GM12878 (cell line): ENCODE measurements at regions not wholly inside any gene's neighbourhood (a gene's known extent, or its start where the extent isn't known, plus 50 kb on each side); places are given as distances from the start of the nearest gene placed in this dataset.

Experiments
- EGR1 ChIP-seq, 2 experiments: IDR thresholded peaks; 1 replicate in 1 of 2; 2 replicates in 1 of 2; pipeline ENCODE4 v1.6.1; 2011 to 2012; ENCODE audit warnings: low read depth in 2 of 2, low read length in 2 of 2, borderline replicate concordance in 1 of 2, mild to moderate bottlenecking in 1 of 2, moderate library complexity in 1 of 2
- EP300 ChIP-seq, 2 experiments: fragments of 150-350 bp in 1 of 2; IDR thresholded peaks; 2 replicates each; pipeline ENCODE4 v1.6.1; 2011 to 2012; ENCODE audit warnings: low read depth in 2 of 2, low read length in 2 of 2, borderline replicate concordance in 1 of 2, improper control_type of control experiment in 1 of 2, inconsistent platforms in 1 of 2; ENCODE audit not compliant: control insufficient read depth in 1 of 2
- GATAD2B ChIP-seq: fragments of 450-650 bp; conservative IDR thresholded peaks from 2 replicates; pipeline ENCODE4 v1.6.1; 2017; ENCODE audit warnings: low read depth, mild to moderate bottlenecking, moderate library complexity
- HDAC6 ChIP-seq: fragments of 200-600 bp; sonication (generic); IDR thresholded peaks from one replicate; pipeline ENCODE4 v1.8.0; 2017; ENCODE audit warnings: antibody characterized with exemption; ENCODE audit not compliant: unreplicated experiment
- MXI1 ChIP-seq: fragments of 150-350 bp; IDR thresholded peaks from 2 replicates; pipeline ENCODE4 v1.6.1; 2011; ENCODE audit warnings: low read depth, mild to moderate bottlenecking, inconsistent platforms, low read length, improper control_type of control experiment
- NR2F1 ChIP-seq: fragments of 450-650 bp; conservative IDR thresholded peaks from 2 replicates; pipeline ENCODE4 v1.6.1; 2017; ENCODE audit warnings: mild to moderate bottlenecking
- RFX5 ChIP-seq: IDR thresholded peaks from 2 replicates; pipeline ENCODE4 v1.6.1; 2011; ENCODE audit warnings: low read depth, low read length, improper control_type of control experiment
- SIN3A ChIP-seq: IDR thresholded peaks from 2 replicates; pipeline ENCODE4 v1.6.1; 2012; ENCODE audit warnings: low read depth, low read length, improper control_type of control experiment
- ZNF274 ChIP-seq: IDR thresholded peaks from one replicate; pipeline ENCODE4 v1.8.0; 2011; ENCODE audit not compliant: insufficient read length, insufficient read depth
- TF ChIP-seq, protein P1 (sequence below): IDR thresholded peaks from 2 replicates; pipeline ENCODE4 v1.6.1; 2012; ENCODE audit warnings: low read length, inconsistent platforms
- TF ChIP-seq, protein P2 (sequence below), 3 experiments: IDR thresholded peaks in 2 of 3; conservative IDR thresholded peaks in 1 of 3; 2 replicates each; pipeline ENCODE4 v1.5.1; 2011; ENCODE audit warnings: low read depth in 3 of 3, low read length in 3 of 3, mild to moderate bottlenecking in 3 of 3, control low read depth in 2 of 3, moderate library complexity in 2 of 3, inconsistent platforms in 1 of 3, mixed read lengths in 1 of 3; ENCODE audit not compliant: control insufficient read depth in 2 of 3, insufficient read depth in 1 of 3; ENCODE audit errors: extremely low read depth in 1 of 3

DNA sequence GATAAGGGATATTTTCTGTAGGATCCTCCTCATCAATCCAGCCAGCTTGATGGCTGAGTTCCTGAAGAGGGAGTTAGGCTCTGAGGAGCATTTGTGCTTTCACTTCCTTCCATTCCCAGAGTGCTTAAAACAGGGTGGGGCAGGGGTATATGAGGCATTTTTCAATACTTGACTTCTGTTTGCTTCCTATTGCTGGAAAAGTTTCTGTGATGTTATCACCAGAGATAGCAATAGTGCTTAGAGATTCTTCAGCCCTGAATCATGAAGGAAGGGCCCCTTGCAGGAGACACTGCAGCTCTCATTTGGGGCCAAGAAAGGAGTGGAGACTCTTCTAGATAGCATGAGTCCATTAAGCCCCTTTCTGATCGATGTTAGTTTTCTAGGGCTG, 166.7 kb upstream of the RPS6KA3 start:
- TF ChIP-seq EGR1 (IDR thresholded peaks at IDR 0.05; ENCODE audit: borderline replicate concordance in 1 of 2, low read depth in 2 of 2, low read length in 2 of 2) (no peak), GATAD2B (no peak), ZNF274 (no peak), MXI1 (no peak), HDAC6 (no peak), RFX5 (no peak), NR2F1 (no peak), SIN3A (no peak), EP300 (IDR thresholded peaks at IDR 0.05; ENCODE audit: borderline replicate concordance in 1 of 2, control insufficient read depth in 1 of 2, low read depth in 2 of 2, low read length in 2 of 2) (no peak)
- TF ChIP-seq, protein P1, sequence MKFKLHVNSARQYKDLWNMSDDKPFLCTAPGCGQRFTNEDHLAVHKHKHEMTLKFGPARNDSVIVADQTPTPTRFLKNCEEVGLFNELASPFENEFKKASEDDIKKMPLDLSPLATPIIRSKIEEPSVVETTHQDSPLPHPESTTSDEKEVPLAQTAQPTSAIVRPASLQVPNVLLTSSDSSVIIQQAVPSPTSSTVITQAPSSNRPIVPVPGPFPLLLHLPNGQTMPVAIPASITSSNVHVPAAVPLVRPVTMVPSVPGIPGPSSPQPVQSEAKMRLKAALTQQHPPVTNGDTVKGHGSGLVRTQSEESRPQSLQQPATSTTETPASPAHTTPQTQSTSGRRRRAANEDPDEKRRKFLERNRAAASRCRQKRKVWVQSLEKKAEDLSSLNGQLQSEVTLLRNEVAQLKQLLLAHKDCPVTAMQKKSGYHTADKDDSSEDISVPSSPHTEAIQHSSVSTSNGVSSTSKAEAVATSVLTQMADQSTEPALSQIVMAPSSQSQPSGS: no peak
- TF ChIP-seq, protein P2, sequence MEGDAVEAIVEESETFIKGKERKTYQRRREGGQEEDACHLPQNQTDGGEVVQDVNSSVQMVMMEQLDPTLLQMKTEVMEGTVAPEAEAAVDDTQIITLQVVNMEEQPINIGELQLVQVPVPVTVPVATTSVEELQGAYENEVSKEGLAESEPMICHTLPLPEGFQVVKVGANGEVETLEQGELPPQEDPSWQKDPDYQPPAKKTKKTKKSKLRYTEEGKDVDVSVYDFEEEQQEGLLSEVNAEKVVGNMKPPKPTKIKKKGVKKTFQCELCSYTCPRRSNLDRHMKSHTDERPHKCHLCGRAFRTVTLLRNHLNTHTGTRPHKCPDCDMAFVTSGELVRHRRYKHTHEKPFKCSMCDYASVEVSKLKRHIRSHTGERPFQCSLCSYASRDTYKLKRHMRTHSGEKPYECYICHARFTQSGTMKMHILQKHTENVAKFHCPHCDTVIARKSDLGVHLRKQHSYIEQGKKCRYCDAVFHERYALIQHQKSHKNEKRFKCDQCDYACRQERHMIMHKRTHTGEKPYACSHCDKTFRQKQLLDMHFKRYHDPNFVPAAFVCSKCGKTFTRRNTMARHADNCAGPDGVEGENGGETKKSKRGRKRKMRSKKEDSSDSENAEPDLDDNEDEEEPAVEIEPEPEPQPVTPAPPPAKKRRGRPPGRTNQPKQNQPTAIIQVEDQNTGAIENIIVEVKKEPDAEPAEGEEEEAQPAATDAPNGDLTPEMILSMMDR (IDR thresholded peaks at IDR 0.05 in 2 of 3, conservative IDR thresholded peaks at IDR 0.05 in 1 of 3; ENCODE audit: control insufficient read depth in 2 of 3, extremely low read depth in 1 of 3, insufficient read depth in 1 of 3, low read depth in 3 of 3, low read length in 3 of 3): no peak
